Mucosa of stomach (tissue), 1 donor: ENCODE measurements at regions not wholly inside any gene's neighbourhood (a gene's known extent, or its start where the extent isn't known, plus 50 kb on each side); places are given as distances from the start of the nearest gene placed in this dataset.

ENCODE experiments used
- H3K27me3 ChIP-seq: one replicate; pipeline ENCODE4 v1.7.0; 2013; ENCODE audit warnings: mild to moderate bottlenecking, low read length; ENCODE audit not compliant: control insufficient read depth, insufficient read depth
- H3K36me3 ChIP-seq: one replicate; pipeline ENCODE4 v1.7.0; 2013; ENCODE audit warnings: low read length; ENCODE audit not compliant: control insufficient read depth, insufficient read depth
- H3K4me1 ChIP-seq: one replicate; pipeline ENCODE4 v1.7.0; 2013; ENCODE audit warnings: mild to moderate bottlenecking, low read length; ENCODE audit not compliant: control insufficient read depth, insufficient read depth
- H3K4me3 ChIP-seq: one replicate; pipeline ENCODE4 v1.7.0; 2013; ENCODE audit warnings: low read length
- H3K9ac ChIP-seq: one replicate; pipeline ENCODE4 v1.7.0; 2013; ENCODE audit warnings: mild to moderate bottlenecking, low read length, moderate library complexity
- H3K9me3 ChIP-seq: one replicate; pipeline ENCODE4 v1.7.0; 2013; ENCODE audit warnings: mild to moderate bottlenecking, low read length, moderate library complexity; ENCODE audit not compliant: control insufficient read depth
- donor health status: Pancreatic carcinoma.

DNA sequence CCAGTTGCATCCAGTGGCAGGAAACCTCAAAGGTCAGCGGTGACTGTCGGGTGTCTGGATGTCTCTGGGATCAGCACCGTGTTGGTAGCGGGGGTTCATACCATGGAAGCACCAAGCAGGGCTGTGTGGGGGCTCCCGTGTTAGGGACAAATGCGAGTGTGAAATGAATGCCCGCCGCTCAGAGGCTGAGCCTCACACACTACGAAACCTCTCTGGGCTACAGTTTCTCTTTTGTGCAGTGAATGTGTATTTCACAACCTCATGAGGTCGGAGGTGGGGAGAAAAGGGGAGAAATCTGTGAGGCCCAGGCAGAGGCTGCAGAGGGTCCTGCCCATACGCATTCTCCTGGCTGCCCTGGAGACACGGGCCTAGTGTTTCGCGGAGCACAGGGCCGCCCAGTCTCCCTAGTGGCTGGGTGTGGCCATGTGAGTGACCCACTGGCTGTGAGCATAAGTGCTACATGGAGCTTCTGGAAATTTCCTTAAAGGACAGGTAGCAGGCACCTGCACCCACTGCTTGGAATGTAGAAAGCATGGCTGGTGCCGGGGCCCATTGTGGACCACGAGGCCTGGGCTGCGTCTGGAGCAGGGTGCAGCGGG, 138.0 kb upstream of the GLI2 start:
- no peaks in the 10 kb centered on the region for H3K27me3 ChIP-seq
- H3K36me3 ChIP-seq: no peaks in the 10 kb centered on the region
- H3K4me1 ChIP-seq: no peaks in the 10 kb centered on the region
- H3K9ac ChIP-seq: no peak overlapping the region
- no peak overlapping the region for H3K4me3 ChIP-seq
- H3K9me3 ChIP-seq: no peaks in the 10 kb centered on the region

DNA sequence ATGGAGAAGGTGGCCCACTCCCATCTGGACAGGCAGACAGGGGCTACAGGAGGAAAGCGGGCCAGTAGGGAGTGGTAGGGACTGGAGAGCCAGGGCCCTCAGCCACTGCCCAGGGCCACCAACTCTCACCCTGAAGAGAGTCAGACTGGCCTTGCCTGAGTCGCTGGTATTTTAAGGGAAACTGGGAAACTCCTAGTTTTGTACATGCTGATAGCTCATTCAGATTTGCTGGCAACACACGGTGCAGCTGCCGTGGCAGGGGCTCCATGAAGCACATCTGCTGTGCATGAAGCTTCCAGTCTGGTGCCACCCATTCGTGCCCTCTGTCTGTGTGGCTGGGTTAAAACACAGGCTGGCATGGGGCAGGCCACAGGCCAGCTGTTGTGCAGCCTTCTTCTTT, 137.3 kb upstream of the GLI2 start:
- no peaks in the 10 kb centered on the region for H3K9me3 ChIP-seq
- no peaks in the 10 kb centered on the region for H3K27me3 ChIP-seq
- no peaks in the 10 kb centered on the region for H3K4me1 ChIP-seq
- no peaks in the 10 kb centered on the region for H3K36me3 ChIP-seq
- no peak overlapping the region for H3K9ac ChIP-seq
- H3K4me3 ChIP-seq: no peak overlapping the region

DNA sequence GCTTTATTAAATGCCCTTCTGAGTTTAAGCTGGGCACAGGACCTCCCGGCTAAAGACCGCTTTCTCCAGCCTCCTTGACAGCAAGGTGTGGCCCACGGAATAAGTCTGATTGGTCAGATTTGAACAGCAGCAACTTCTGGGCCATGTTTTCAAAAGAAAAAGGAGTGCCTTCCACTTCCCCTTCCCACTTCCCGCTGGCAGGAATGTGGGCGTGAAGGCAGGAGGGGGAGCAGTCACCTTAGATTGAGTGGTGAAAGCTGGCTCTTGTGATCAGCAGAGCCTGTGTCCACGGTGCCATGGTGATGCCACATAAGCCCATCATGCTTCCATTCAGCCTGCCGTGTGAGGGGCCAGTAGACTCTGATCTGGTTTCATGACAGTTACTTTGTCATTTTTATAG, 136.6 kb upstream of the GLI2 start:
- no peaks in the 10 kb centered on the region for H3K27me3 ChIP-seq
- no peak overlapping the region for H3K4me3 ChIP-seq
- no peak overlapping the region for H3K9ac ChIP-seq
- H3K9me3 ChIP-seq: no peaks in the 10 kb centered on the region
- H3K4me1 ChIP-seq: no peaks in the 10 kb centered on the region
- H3K36me3 ChIP-seq: no peaks in the 10 kb centered on the region

GRCh38 chr2:120599656-120600055, 136.0 kb upstream of the GLI2 start:
- Histone ChIP-seq H3K9ac (no peak overlapping the region), H3K36me3 (no peaks in the 10 kb centered on the region), H3K4me3 (no peak overlapping the region), H3K27me3 (peaks cover under 1% of the 10 kb centered on the region), H3K4me1 (no peaks in the 10 kb centered on the region), H3K9me3 (no peaks in the 10 kb centered on the region)

DNA sequence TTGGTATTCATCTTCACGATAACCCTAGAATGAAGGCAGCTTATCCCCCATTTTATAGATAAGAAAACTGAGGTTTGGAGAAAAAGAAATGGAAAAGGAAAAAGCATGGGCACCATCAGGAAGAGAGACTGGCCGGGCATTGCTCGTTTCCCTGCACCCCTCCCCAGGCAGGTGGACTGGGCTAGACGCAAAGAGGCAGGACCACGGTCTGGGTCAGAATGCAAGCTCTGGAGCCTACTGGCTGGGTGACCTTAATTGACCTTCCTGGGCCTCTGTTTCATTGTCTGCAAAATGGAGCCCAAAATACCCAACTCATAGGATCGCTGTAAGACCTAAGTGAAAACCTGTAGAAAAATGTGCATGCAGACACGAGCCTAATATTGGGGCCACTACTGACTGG, 135.3 kb upstream of the GLI2 start:
- Histone ChIP-seq H3K4me3 (no peak overlapping the region), H3K27me3 (peaks cover 4% of the 10 kb centered on the region), H3K4me1 (no peaks in the 10 kb centered on the region)

DNA sequence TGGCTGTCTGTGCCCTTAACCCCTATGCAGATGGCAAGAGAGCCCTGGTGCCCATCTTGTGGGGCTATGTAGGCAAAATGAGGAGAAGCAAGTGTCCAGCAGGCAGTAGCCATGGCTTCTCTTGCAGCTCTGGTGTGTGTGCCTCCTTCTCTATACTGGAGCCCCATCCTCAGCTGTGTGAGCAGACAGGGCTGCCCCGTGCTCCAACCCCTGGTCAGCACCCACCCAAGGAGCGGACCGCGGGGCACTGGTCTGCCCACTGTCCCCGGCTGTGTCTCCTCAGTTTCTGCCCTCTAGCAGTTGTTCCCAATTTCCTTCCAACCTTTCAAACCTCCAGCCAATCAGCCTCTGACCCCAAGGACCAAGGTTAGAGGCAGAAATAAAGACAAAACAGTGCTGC, 134.9 kb upstream of the GLI2 start:
- no peaks in the 10 kb centered on the region for H3K36me3 ChIP-seq

More for the DNA sequence above, 135.3 kb upstream of the GLI2 start:
- Histone ChIP-seq H3K9ac (no peak overlapping the region), H3K36me3 (no peaks in the 10 kb centered on the region), H3K9me3 (no peaks in the 10 kb centered on the region)

DNA sequence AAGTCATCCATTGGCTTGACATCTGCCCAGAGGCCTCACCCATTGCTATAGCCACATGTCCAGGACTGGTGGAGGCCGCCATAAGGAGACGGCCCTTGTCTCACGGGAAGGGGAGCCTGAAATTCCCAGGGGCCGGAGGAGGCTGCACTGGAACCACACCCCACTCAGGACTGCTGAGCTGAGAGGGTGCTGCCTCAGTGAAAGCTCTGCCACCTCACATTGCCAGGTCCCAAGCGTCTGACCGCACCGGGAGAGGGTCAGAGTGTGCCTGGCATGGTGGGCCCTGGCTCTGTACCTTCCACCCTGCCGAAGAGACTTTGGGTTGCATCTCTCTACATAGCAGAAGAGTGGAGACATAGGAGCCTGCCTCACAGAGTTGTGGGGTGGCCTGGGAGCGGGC, 134.1 kb upstream of the GLI2 start:
- H3K36me3 ChIP-seq: no peaks in the 10 kb centered on the region
- peaks cover 8% of the 10 kb centered on the region for H3K27me3 ChIP-seq
- no peaks in the 10 kb centered on the region for H3K9me3 ChIP-seq
- H3K4me1 ChIP-seq: no peaks in the 10 kb centered on the region
- no peak overlapping the region for H3K9ac ChIP-seq
- H3K4me3 ChIP-seq: no peak overlapping the region

More for the DNA sequence above, 134.9 kb upstream of the GLI2 start:
- H3K9me3 ChIP-seq: no peaks in the 10 kb centered on the region
- no peak overlapping the region for H3K9ac ChIP-seq
- H3K4me1 ChIP-seq: no peaks in the 10 kb centered on the region
- H3K27me3 ChIP-seq: peaks cover 4% of the 10 kb centered on the region
- H3K4me3 ChIP-seq: no peak overlapping the region

DNA sequence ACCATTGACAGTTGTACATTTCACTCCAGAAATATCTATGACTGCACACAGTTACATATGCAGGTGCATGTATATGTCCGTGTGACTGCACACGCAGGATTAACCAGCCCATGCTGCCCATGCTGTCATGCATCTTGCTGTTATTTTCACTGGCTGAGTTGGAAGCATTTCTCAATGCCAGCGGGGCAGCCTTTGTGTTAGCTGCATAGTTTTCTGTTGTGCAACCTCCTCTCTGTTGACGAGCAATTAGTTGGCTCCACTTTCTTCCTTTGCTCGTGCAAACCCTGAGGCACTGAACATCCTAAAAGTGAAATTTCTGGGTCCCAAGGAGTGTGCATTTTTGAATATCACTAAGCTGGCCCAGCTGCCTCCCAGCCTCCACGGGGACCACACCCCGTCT, 133.4 kb upstream of the GLI2 start:
- Histone ChIP-seq H3K27me3 (peaks cover 8% of the 10 kb centered on the region), H3K9me3 (no peaks in the 10 kb centered on the region), H3K4me3 (no peak overlapping the region), H3K36me3 (no peaks in the 10 kb centered on the region), H3K4me1 (no peaks in the 10 kb centered on the region), H3K9ac (no peak overlapping the region)

DNA sequence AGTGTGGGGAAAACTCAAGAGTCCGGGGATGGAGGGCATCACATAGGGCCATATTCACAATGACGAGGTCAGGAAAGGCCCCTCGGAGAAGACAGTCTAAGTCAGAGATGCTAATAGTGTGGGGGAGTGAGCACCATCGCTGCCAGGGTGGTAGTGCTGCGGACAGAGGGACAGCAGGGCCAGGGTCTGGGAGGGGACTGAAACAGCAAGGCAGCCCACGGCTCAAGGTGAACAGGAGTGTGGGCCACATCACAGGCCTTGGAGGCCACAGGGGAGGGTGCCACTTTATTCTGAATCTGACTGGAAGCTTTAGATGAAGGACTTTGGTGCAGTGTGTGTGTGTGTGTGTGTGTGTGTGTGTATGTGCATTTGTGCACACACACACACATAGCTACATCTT, 130.9 kb upstream of the GLI2 start:
- Histone ChIP-seq H3K4me3 (no peak overlapping the region), H3K9ac (no peak overlapping the region), H3K4me1 (no peaks in the 10 kb centered on the region), H3K36me3 (no peaks in the 10 kb centered on the region), H3K27me3 (peaks cover 15% of the 10 kb centered on the region), H3K9me3 (no peaks in the 10 kb centered on the region)

DNA sequence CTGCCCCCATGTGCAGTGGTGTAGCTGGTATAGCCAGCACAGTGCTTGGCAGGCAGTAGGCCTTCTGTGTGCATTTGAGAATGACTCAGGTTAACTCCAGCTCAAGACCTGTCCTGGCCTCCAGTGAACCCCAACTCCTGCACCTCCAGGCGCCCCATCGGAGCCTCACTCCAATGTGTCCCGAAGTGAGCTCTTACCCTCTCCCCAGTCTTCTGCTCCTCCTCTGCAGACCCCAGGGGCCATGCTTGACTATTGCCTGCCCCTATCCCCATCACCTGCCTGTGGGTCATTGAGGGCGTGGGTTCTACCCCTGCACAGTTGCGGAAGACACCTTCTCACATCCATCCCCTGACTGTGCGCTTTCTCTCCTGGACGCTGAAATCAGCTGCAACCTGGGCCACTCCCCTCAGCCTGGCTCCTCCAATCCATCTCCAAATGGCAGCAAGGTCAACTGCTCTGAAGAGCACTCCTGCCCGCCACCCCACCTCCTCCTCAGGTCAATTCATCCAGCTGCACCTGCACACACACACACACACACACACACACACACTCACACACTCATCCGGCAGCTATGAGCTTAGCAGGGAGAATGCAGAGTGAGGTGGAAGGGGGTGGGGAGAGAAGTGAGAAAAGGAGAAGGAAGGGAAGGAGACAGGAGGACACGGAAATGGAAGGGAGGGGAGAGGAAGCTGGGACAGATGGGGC, 130.3 kb upstream of the GLI2 start:
- H3K27me3 ChIP-seq: peaks cover 15% of the 10 kb centered on the region
- H3K36me3 ChIP-seq: no peaks in the 10 kb centered on the region
- H3K9me3 ChIP-seq: no peaks in the 10 kb centered on the region
- H3K4me3 ChIP-seq: no peak overlapping the region
- no peak overlapping the region for H3K9ac ChIP-seq
- no peaks in the 10 kb centered on the region for H3K4me1 ChIP-seq

GRCh38 chr2:120606280-120606679, 129.4 kb upstream of the GLI2 start:
- Histone ChIP-seq H3K4me3 (no peak overlapping the region), H3K27me3 (peaks cover 15% of the 10 kb centered on the region), H3K4me1 (no peaks in the 10 kb centered on the region), H3K9ac (no peak overlapping the region), H3K36me3 (no peaks in the 10 kb centered on the region), H3K9me3 (no peaks in the 10 kb centered on the region)

DNA sequence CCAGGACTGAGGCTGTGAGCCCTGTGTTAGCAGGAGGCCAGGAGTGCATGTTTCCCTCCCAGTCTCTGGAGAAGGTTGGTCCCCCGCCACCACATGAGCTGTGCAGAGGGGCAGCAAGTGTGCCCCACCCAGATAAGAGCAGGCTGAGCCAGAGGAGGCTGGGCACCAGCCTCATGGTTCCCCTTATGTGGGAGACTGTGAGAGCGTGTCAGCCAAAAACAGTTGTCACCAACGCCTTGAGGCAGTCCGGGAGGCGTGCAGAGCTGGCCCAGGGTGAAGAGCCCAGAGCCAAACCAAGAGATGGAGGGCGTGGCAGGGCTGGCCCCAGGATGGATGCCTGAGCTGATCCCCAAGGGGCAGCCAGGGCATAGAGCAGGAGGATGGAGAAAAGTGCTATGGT, 128.7 kb upstream of the GLI2 start:
- Histone ChIP-seq H3K9me3 (no peaks in the 10 kb centered on the region), H3K36me3 (no peaks in the 10 kb centered on the region), H3K9ac (no peak overlapping the region), H3K4me1 (no peaks in the 10 kb centered on the region), H3K4me3 (no peak overlapping the region), H3K27me3 (peaks cover 16% of the 10 kb centered on the region)
